RWPE2 (cell line): ENCODE measurements at regions not wholly inside any gene's neighbourhood (a gene's known extent, or its start where the extent isn't known, plus 50 kb on each side); places are given as distances from the start of the nearest gene placed in this dataset.

Experiments used
- ATAC-seq: fragments of 200-7000 bp; cut with Tn5 transposase; 3 replicates; pipeline ENCODE4 v1.9.1; 2021; ENCODE audit warnings: low read depth
- DNase-seq: peaks from one replicate; pipeline ENCODE4 v3.0.0-alpha.2; 2020; ENCODE audit warnings: low spot score
- H3K27ac ChIP-seq: fragments of 450-650 bp; 2 replicates; pipeline ENCODE4 v1.5.1; 2017; ENCODE audit warnings: mild to moderate bottlenecking; ENCODE audit not compliant: poor library complexity, severe bottlenecking
- H3K27me3 ChIP-seq: fragments of 250-450 bp; sonication (Bioruptor Pico); 2 replicates; pipeline ENCODE4 v1.5.1; 2021; ENCODE audit warnings: mild to moderate bottlenecking, moderate library complexity; ENCODE audit not compliant: insufficient read depth, poor library complexity, severe bottlenecking
- H3K36me3 ChIP-seq: fragments of 250-450 bp; sonication (Bioruptor Pico); 2 replicates; pipeline ENCODE4 v1.5.1; 2020; ENCODE audit warnings: low read depth, mild to moderate bottlenecking, moderate library complexity
- H3K4me1 ChIP-seq: fragments of 250-450 bp; sonication (Bioruptor Pico); 2 replicates; pipeline ENCODE4 v1.5.1; 2021; ENCODE audit warnings: mild to moderate bottlenecking, moderate library complexity; ENCODE audit not compliant: insufficient read depth, poor library complexity, severe bottlenecking
- H3K4me3 ChIP-seq: fragments of 250-450 bp; sonication (Bioruptor Pico); 2 replicates; pipeline ENCODE4 v1.5.1; 2021; ENCODE audit warnings: mild to moderate bottlenecking, moderate library complexity; ENCODE audit not compliant: severe bottlenecking
- H3K9me3 ChIP-seq: fragments of 250-450 bp; sonication (Bioruptor Pico); 2 replicates; pipeline ENCODE4 v1.5.1; 2021; ENCODE audit warnings: mild to moderate bottlenecking, moderate library complexity; ENCODE audit not compliant: severe bottlenecking
- CTCF ChIP-seq: fragments of 450-650 bp; IDR thresholded peaks from one replicate; pipeline ENCODE4 v1.5.1; 2017; ENCODE audit warnings: mild to moderate bottlenecking, moderate library complexity; ENCODE audit not compliant: poor library complexity, severe bottlenecking

GRCh38 chr2:71894261-71894660 lies 253.4 kb downstream of the CYP26B1 start:
- no peaks in the 10 kb centered on the region for H3K4me1 ChIP-seq
- no peak for TF ChIP-seq CTCF
- DNase-seq (no peak), ATAC-seq (no peak)
- H3K9me3 ChIP-seq: no peaks in the 10 kb centered on the region
- H3K27ac ChIP-seq: no peak overlapping the region
- no peaks in the 10 kb centered on the region for H3K36me3 ChIP-seq
- H3K27me3 ChIP-seq: no peaks in the 10 kb centered on the region
- no peak overlapping the region for H3K4me3 ChIP-seq

- ATAC-seq (no peak), DNase-seq (no peak)
- Histone ChIP-seq H3K36me3 (no peaks in the 10 kb centered on the region), H3K4me1 (no peaks in the 10 kb centered on the region), H3K9me3 (no peaks in the 10 kb centered on the region), H3K27me3 (no peaks in the 10 kb centered on the region), H3K4me3 (no peak overlapping the region), H3K27ac (no peak overlapping the region)
- no peak for TF ChIP-seq CTCF
Observed at GRCh38 chr2:71893646-71894045, 254.0 kb downstream of the CYP26B1 start.

- Histone ChIP-seq H3K27me3 (no peaks in the 10 kb centered on the region), H3K36me3 (no peaks in the 10 kb centered on the region)
- TF ChIP-seq CTCF: no peak
Observed at GRCh38 chr2:71892896-71893295, 254.8 kb downstream of the CYP26B1 start.

GRCh38 chr2:71892423-71892730 lies 255.3 kb downstream of the CYP26B1 start:
- Histone ChIP-seq H3K27me3 (no peaks in the 10 kb centered on the region), H3K27ac (no peak overlapping the region), H3K4me3 (no peak overlapping the region), H3K4me1 (no peaks in the 10 kb centered on the region), H3K36me3 (no peaks in the 10 kb centered on the region), H3K9me3 (no peaks in the 10 kb centered on the region)
- no peak for TF ChIP-seq CTCF
- no peak for ATAC-seq
- no peak for DNase-seq

More at GRCh38 chr2:71892896-71893295, 254.8 kb downstream of the CYP26B1 start:
- Histone ChIP-seq H3K4me3 (no peak overlapping the region), H3K27ac (no peak overlapping the region), H3K4me1 (no peaks in the 10 kb centered on the region), H3K9me3 (no peaks in the 10 kb centered on the region)
- no peak for DNase-seq
- ATAC-seq: no peak

- H3K4me1 ChIP-seq: no peaks in the 10 kb centered on the region
- no peak for ATAC-seq
- DNase-seq: no peak
- no peak overlapping the region for H3K4me3 ChIP-seq
- no peaks in the 10 kb centered on the region for H3K9me3 ChIP-seq
- H3K27ac ChIP-seq: no peak overlapping the region
- H3K27me3 ChIP-seq: no peaks in the 10 kb centered on the region
- H3K36me3 ChIP-seq: no peaks in the 10 kb centered on the region
- TF ChIP-seq CTCF: no peak
Observed at GRCh38 chr2:71891719-71892422, 255.8 kb downstream of the CYP26B1 start.
